ENCODE measurements at regions not wholly inside any gene's neighbourhood (a gene's known extent, or its start where the extent isn't known, plus 50 kb on each side); places are given as distances from the start of the nearest gene placed in this dataset.

GRCh38 chr12:105906561-105906960, 232.2 kb downstream of the NUAK1 start:
- TF ChIP-seq CENPT (CRISPR knock-in tag; IDR thresholded peaks at IDR 0.05; ENCODE audit: low read depth) (no peak), NCOA2 (CRISPR knock-in tag; IDR thresholded peaks at IDR 0.05) (no peak), HNRNPUL1 (IDR thresholded peaks at IDR 0.05; ENCODE audit: low read depth, low read length) (no peak), ZKSCAN1 (IDR thresholded peaks at IDR 0.05; ENCODE audit: low read length) (no peak), KLF13 (CRISPR knock-in tag; IDR thresholded peaks at IDR 0.05) (no peak), ZNF580 (CRISPR knock-in tag; IDR thresholded peaks at IDR 0.05; ENCODE audit: borderline replicate concordance, low read depth) (no peak), IKZF4 (CRISPR knock-in tag; IDR thresholded peaks at IDR 0.05; ENCODE audit: borderline replicate concordance, low read depth, not compliant biosample characterization) (no peak), ELK4 (CRISPR knock-in tag; IDR thresholded peaks at IDR 0.05; ENCODE audit: borderline replicate concordance) (no peak), BHLHE40 (IDR thresholded peaks at IDR 0.05; ENCODE audit: low read length) (no peak), IRF2 (CRISPR knock-in tag; IDR thresholded peaks at IDR 0.05) (no peak)
- TF ChIP-seq, protein P1, sequence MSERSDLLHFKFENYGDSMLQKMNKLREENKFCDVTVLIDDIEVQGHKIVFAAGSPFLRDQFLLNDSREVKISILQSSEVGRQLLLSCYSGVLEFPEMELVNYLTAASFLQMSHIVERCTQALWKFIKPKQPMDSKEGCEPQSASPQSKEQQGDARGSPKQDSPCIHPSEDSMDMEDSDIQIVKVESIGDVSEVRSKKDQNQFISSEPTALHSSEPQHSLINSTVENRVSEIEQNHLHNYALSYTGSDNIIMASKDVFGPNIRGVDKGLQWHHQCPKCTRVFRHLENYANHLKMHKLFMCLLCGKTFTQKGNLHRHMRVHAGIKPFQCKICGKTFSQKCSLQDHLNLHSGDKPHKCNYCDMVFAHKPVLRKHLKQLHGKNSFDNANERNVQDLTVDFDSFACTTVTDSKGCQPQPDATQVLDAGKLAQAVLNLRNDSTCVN (CRISPR knock-in tag; IDR thresholded peaks at IDR 0.05; ENCODE audit: borderline replicate concordance): no peak
- 0% methylated on average over 1 of the region's 1 CpG for WGBS (ENCODE audit: low lambda C conversion rate)
- Histone ChIP-seq H3K9ac (ENCODE audit: insufficient read depth, low read depth, low read length) (no peak overlapping the region), H3K4me1 (ENCODE audit: insufficient read depth, low read length) (no peaks in the 10 kb centered on the region), H3K79me2 (ENCODE audit: insufficient read depth, low read length) (no peaks in the 10 kb centered on the region), H3K36me3 (replicated peaks in 1 of 2; ENCODE audit: control insufficient read depth in 1 of 2, insufficient read depth in 2 of 2, low read length in 2 of 2) (no peaks in the 10 kb centered on the region), H3K27ac (ENCODE audit: extremely low read length, insufficient read depth, low read length) (no peak overlapping the region), H3K4me2 (ENCODE audit: low read depth, low read length) (no peak overlapping the region), H4K20me1 (ENCODE audit: insufficient read depth, low read length) (no peaks in the 10 kb centered on the region), H3K4me3 (replicated peaks in 1 of 3; ENCODE audit: insufficient read depth in 1 of 3, low read depth in 2 of 3, low read length in 3 of 3) (no peak overlapping the region), H2AFZ (ENCODE audit: low read length) (no peak overlapping the region), H3K27me3 (ENCODE audit: control insufficient read depth in 1 of 2, insufficient read depth in 2 of 2, low read length in 2 of 2) (no peaks in the 10 kb centered on the region), H3K9me3 (ENCODE audit: low read length) (no peaks in the 10 kb centered on the region)
- CTCF ChIA-PET (ENCODE audit: low intra/inter-chr PET ratio, low total read pairs): no interaction called here
- FAIRE-seq (no peak), ATAC-seq (no peak), DNase-seq (ENCODE audit: low spot score) (no peak)
- intact Hi-C loops (cut with micrococcal nuclease; ENCODE audit: unreplicated experiment): no loop called here
- POLR2A ChIA-PET: no interaction called here
- in situ Hi-C loops (cut with HindIII; ENCODE audit: extremely low pct_ligation_motif_present, low pct_unique_long_range_greater_than_20kb): no loop called here
- BruUV-seq (replicated peaks): no TSS peak
